ENCODE measurements at regions not wholly inside any gene's neighbourhood (a gene's known extent, or its start where the extent isn't known, plus 50 kb on each side); places are given as distances from the start of the nearest gene placed in this dataset.

DNA sequence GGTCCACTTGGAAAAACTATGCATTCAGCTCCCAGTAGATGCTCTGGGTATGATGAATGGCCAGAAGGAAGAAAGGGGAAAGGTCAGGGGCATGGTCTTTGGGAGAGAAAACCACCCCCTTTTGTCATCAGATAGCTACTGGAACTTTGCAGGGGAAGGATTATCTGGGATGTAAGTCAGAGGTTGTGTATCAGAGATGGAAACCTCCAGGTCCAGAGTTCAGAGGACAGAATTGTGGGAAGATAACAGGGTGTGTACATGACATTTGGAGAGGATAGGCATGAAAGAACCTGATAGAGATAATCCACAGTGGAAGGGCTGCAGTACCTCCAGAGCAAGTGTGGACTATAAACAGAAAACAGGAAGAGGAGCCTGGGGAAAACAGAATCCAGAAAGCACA lies 262.7 kb downstream of the SPRY1 start:
- no peak for TF ChIP-seq ZNF274 (IDR thresholded peaks at IDR 0.05; ENCODE audit: low read depth, low read length)
- no peak for TF ChIP-seq SUZ12 (IDR thresholded peaks at IDR 0.05; ENCODE audit: extremely low read depth, insufficient read depth, insufficient read length)
- TF ChIP-seq YY1 (IDR thresholded peaks at IDR 0.05; ENCODE audit: insufficient read depth, insufficient read length): no peak

Measured in NT2/D1 (cell line).